ENCODE measurements at regions not wholly inside any gene's neighbourhood (a gene's known extent, or its start where the extent isn't known, plus 50 kb on each side); places are given as distances from the start of the nearest gene placed in this dataset.

DNA sequence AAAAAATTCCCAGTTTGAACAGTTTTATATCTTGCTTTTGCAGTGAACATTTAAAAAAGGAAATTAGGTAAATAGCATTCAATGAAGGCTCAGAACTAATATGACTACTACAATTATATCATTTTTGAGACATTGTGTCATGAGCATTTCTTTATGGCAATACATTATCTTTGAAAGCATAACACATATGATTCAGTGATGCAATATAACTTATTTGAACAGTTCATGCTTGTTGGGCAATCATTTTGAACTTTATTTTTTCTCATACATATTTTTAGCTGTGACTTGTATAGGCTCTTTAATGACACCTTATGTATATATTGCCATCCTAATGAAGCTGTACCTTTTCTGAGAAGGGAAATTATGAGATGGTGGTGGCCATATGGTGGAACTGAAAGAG, 828.6 kb upstream of the NR2F2 start:
- no peak overlapping the region for H3K27ac ChIP-seq
- H3K4me1 ChIP-seq, result no peaks in the 10 kb centered on the region
- no peak overlapping the region for H3K4me3 ChIP-seq
- ATAC-seq, result no peak
- no peaks in the 10 kb centered on the region for H3K36me3 ChIP-seq
- intact Hi-C loops (cut with DNase I), result no loop called here
- no peaks in the 10 kb centered on the region for H3K27me3 ChIP-seq (ENCODE audit: low read depth)
- TF ChIP-seq CTCF (IDR thresholded peaks at IDR 0.05), result no peak
- DNase-seq, result no peak
- H3K9me3 ChIP-seq, result no peaks in the 10 kb centered on the region

DNA sequence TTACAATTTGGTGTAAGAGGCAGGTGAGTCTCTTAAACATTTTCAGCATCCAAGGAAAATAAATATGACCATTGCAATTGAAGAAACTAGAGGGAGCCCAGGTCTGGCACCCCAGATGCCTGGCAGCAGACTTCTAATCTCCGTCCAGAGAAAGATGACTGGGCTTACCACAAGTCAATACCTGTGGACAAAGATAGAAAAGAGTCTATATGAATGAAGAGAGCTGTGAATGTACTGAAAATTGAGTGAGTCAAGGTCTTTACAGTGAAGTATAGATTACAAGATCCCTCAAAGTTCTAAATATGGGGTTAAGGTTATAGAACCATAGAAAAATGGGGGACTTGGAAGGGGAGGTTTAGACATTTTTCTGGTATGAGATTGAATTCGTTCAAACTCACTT, 827.4 kb upstream of the NR2F2 start:
- Histone ChIP-seq H3K27me3 (ENCODE audit: low read depth) (no peaks in the 10 kb centered on the region), H3K27ac (no peak overlapping the region), H3K9me3 (no peaks in the 10 kb centered on the region), H3K4me1 (no peaks in the 10 kb centered on the region), H3K4me3 (no peak overlapping the region), H3K36me3 (no peaks in the 10 kb centered on the region)
- ATAC-seq, result no peak
- no peak for TF ChIP-seq CTCF (IDR thresholded peaks at IDR 0.05)
- intact Hi-C loops (cut with DNase I), result no loop called here
- DNase-seq, result no peak

DNA sequence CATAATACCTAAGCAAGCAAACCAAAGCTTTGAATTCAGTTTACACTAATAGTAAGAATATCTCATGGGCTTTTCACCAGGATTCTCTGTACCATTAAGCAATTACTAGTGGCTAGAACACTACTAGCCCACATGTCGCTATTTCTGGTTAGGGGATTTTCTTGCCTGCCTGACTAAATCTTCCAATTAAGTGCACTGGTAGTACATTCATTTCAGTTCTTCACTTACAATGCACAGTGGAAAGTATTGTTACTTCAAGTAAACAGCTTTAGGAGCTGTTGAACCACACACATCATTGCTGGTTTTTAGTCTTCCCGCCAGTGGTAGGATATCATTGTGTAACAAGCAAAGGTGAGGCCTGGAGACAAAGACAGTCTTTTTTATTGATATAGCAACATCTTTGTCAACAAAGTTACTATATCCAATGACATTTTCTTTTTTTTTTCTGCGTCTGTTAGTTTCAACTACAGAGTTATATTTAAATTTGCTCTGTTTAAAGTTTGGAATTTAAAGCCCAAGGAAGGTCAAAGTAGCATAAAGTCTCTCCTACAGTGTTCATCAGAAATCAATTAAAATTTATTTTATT, 826.8 kb upstream of the NR2F2 start:
- no peak for ATAC-seq
- Histone ChIP-seq H3K36me3 (no peaks in the 10 kb centered on the region), H3K4me1 (no peaks in the 10 kb centered on the region), H3K27me3 (ENCODE audit: low read depth) (no peaks in the 10 kb centered on the region), H3K9me3 (no peaks in the 10 kb centered on the region), H3K4me3 (no peak overlapping the region), H3K27ac (no peak overlapping the region)
- TF ChIP-seq CTCF (IDR thresholded peaks at IDR 0.05), result no peak
- intact Hi-C loops (cut with DNase I), result no loop called here
- no peak for DNase-seq

DNA sequence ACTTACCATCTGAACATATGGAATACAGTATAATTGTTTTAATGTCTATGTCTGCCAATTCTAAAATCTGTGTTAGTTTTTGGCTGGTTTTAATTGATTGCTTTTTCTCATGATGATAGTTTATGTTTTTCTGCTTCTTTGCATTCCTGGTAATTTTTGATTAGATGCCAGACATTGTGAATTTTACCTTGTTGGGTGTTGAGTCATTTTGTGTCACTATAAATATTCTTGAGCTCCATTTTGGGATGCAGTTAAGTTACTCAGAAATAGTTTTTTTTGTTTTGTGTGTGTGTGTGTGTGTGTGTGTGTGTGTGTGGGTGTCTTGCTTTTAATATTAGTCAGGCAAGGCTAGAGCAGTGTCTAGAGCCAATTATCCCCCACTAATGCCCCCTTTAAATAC, 818.8 kb upstream of the NR2F2 start:
- H3K4me3 ChIP-seq, result no peak overlapping the region
- no peak for TF ChIP-seq CTCF (IDR thresholded peaks at IDR 0.05)
- intact Hi-C loops (cut with DNase I), result no loop called here
- no peak overlapping the region for H3K27ac ChIP-seq
- no peaks in the 10 kb centered on the region for H3K9me3 ChIP-seq
- no peaks in the 10 kb centered on the region for H3K36me3 ChIP-seq
- no peaks in the 10 kb centered on the region for H3K27me3 ChIP-seq (ENCODE audit: low read depth)
- DNase-seq, result no peak
- no peaks in the 10 kb centered on the region for H3K4me1 ChIP-seq
- ATAC-seq, result no peak

GRCh38 chr15:95512906-95513305, 817.6 kb upstream of the NR2F2 start:
- ATAC-seq (no peak), DNase-seq (no peak)
- no peaks in the 10 kb centered on the region for H3K9me3 ChIP-seq
- H3K27me3 ChIP-seq (ENCODE audit: low read depth), result no peaks in the 10 kb centered on the region
- intact Hi-C loops (cut with DNase I), result no loop called here
- TF ChIP-seq CTCF (IDR thresholded peaks at IDR 0.05), result no peak
- H3K27ac ChIP-seq, result no peak overlapping the region
- no peaks in the 10 kb centered on the region for H3K4me1 ChIP-seq
- no peak overlapping the region for H3K4me3 ChIP-seq
- no peaks in the 10 kb centered on the region for H3K36me3 ChIP-seq

DNA sequence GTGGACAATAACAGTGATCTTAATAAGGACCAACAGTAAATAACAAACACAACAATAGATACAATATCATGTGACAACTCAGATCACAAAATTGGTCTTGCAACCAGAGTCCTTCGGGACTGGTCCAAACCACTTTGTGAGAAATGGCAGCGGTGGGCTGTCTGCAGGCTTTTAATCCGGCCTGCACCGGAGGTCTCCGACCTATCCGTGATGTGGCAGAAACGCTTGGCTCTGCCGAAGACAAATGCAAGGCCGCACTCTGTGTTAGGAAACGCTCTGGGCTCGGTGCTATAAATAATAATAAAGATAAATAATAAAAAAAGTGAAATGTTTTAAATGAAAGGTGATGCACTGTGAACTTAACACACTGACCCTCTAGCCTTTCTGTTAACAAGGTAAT, 810.6 kb upstream of the NR2F2 start:
- H3K4me3 ChIP-seq, result no peak overlapping the region
- no peaks in the 10 kb centered on the region for H3K4me1 ChIP-seq
- no peaks in the 10 kb centered on the region for H3K36me3 ChIP-seq
- no peak for TF ChIP-seq CTCF (IDR thresholded peaks at IDR 0.05)
- intact Hi-C loops (cut with DNase I), result no loop called here
- DNase-seq, result no peak
- H3K27me3 ChIP-seq (ENCODE audit: low read depth), result no peaks in the 10 kb centered on the region
- no peak overlapping the region for H3K27ac ChIP-seq
- no peaks in the 10 kb centered on the region for H3K9me3 ChIP-seq
- ATAC-seq, result no peak

All from lower lobe of right lung (tissue), 2 donors.